ENCODE measurements at regions not wholly inside any gene's neighbourhood (a gene's known extent, or its start where the extent isn't known, plus 50 kb on each side); places are given as distances from the start of the nearest gene placed in this dataset.
"Not testable (repeated sequence)": the region's sequence is repeated elsewhere in the genome, so short reads cannot be mapped to it uniquely, and the experiment has no call there.

GRCh38 chr6:112401083-112401482 lies 54.0 kb downstream of the RFPL4B start:
- TF ChIP-seq CTCF (conservative IDR thresholded peaks at IDR 0.05; ENCODE audit: low read depth, low read length): no peak
- no peak for DNase-seq (ENCODE audit: low read depth)

DNA sequence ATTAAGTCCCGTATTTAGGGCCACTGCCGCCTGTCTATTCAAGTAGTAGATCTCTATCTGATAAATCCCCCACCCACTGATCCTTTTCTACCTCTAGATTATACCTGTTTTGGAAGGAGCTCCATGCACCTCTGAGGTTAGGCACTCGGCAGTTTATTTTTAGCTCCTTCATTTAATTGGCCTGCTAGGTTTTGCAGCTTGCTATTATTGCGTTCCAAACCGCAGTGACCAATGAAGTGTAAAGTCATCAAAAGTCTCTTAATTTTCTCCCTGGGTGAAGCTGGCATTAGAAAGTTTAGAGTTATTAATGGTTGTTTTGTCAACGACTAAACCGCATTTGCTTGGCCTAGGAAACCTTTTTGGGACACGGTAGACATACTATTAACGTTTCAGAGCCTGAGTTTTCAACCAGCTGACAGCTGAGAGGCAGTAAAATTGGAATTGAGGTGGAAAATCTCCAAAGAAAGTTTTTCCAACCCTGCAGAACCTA lies 60.0 kb downstream of the RFPL4B start:
- no peak for TF ChIP-seq CTCF (conservative IDR thresholded peaks at IDR 0.05; ENCODE audit: low read depth, low read length)
- DNase-seq (ENCODE audit: low read depth): no peak
- no peak overlapping the region for H3K4me3 ChIP-seq (ENCODE audit: low read depth, low read length)

More at GRCh38 chr6:112401083-112401482, 54.0 kb downstream of the RFPL4B start:
- H3K4me3 ChIP-seq (ENCODE audit: low read depth, low read length): no peak overlapping the region

- no peak overlapping the region for H3K4me3 ChIP-seq (ENCODE audit: low read depth, low read length)
- no peak for DNase-seq (ENCODE audit: low read depth)
- no peak for TF ChIP-seq CTCF (conservative IDR thresholded peaks at IDR 0.05; ENCODE audit: low read depth, low read length)
Observed at GRCh38 chr6:112408522-112408921, 61.4 kb downstream of the RFPL4B start.

- H3K4me3 ChIP-seq (ENCODE audit: low read depth, low read length): no peak overlapping the region
- no peak for DNase-seq (ENCODE audit: low read depth)
- TF ChIP-seq CTCF (conservative IDR thresholded peaks at IDR 0.05; ENCODE audit: low read depth, low read length): no peak
Observed at GRCh38 chr6:112409311-112409710, 62.2 kb downstream of the RFPL4B start.

GRCh38 chr6:112413780-112414179 lies 66.7 kb downstream of the RFPL4B start:
- H3K4me3 ChIP-seq (ENCODE audit: low read depth, low read length): no peak overlapping the region
- TF ChIP-seq CTCF (conservative IDR thresholded peaks at IDR 0.05; ENCODE audit: low read depth, low read length): no peak
- no peak for DNase-seq (ENCODE audit: low read depth)

DNA sequence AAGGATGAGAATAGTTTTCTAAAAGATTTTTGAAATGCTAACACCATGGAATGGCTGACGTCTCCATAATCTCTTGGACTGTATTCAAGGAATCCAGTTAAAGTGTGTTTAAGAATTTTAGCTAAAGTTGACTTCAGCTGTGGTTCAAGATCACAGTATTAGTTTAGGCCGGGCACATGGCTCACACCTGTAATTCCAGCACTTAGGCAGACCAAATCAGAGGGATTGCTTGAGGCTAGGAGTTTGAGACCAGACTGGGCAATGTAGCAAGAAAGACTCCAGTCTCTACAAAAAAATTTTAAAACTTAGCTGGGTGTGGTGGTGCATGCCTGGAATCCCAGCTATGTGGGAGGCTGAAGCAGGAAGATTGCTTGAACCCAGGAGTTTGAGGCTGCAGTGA lies 68.2 kb downstream of the RFPL4B start:
- no peak overlapping the region for H3K4me3 ChIP-seq (ENCODE audit: low read depth, low read length)
- DNase-seq (ENCODE audit: low read depth): no peak
- no peak for TF ChIP-seq CTCF (conservative IDR thresholded peaks at IDR 0.05; ENCODE audit: low read depth, low read length)

- TF ChIP-seq CTCF (conservative IDR thresholded peaks at IDR 0.05; ENCODE audit: low read depth, low read length): no peak
- H3K4me3 ChIP-seq (ENCODE audit: low read depth, low read length): no peak overlapping the region
- DNase-seq (ENCODE audit: low read depth): no peak
Observed at GRCh38 chr6:112416866-112417265, 69.7 kb downstream of the RFPL4B start.

DNA sequence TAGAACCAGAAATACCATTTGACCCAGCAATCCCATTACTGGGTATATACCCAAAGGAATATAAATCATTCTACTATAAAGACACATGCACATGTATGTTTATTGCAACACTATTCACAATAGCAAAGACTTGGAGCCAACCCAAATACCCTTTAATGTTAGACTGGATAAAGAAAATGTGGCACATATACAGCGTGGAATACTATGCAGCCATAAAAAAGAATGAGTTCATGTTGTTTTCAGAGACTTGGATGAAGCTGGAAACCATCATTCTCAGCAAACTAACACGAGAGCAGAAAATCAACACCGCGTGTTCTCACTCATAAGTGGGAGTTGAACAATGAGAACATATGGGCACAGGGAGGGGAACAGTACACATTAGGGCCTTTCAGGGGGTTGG lies 79.9 kb downstream of the RFPL4B start:
- not testable (repeated sequence) for DNase-seq (ENCODE audit: low read depth); H3K4me3 ChIP-seq (ENCODE audit: low read depth, low read length)
